T-cell (primary cell): ENCODE measurements at regions not wholly inside any gene's neighbourhood (a gene's known extent, or its start where the extent isn't known, plus 50 kb on each side); places are given as distances from the start of the nearest gene placed in this dataset.

Source experiments
- ATAC-seq, 4 experiments: fragments of 200-7000 bp in 3 of 4; fragments of 150-1000 bp in 1 of 4; cut with Tn5 transposase; replicated peaks in 1 of 4; 1 replicate in 3 of 4; 2 replicates in 1 of 4; pipeline ENCODE4 v1.10.0; 2021; ENCODE audit warnings: moderate library complexity in 3 of 4, mild to moderate bottlenecking in 2 of 4, moderate number of reproducible peaks in 1 of 4
- CTCF ChIA-PET, 2 donors: fragments of 300-600 bp; sonication (Branson Sonifier 250); formaldehyde crosslinking; loops; one replicate each; lab custom pipeline; 2022; ENCODE audit warnings: antibody characterized with exemption in 2 of 2; lab: Charles Lee
- POLR2A ChIA-PET, 2 donors: fragments of 300-600 bp; sonication (Branson Sonifier 250); formaldehyde crosslinking; loops; one replicate each; lab custom pipeline; 2022; ENCODE audit warnings: antibody characterized with exemption in 2 of 2; lab: Charles Lee
- DNase-seq, 35 experiments: peaks; one replicate each; pipeline versions ENCODE4 v3.0.0 to v3.0.0-alpha.2; 2013 to 2023
- H3K27ac ChIP-seq: one replicate; pipeline ENCODE4 v1.5.1; 2013; ENCODE audit warnings: low read length
- H3K27me3 ChIP-seq, 2 experiments: replicated peaks in 1 of 2; 1 replicate in 1 of 2; 2 replicates in 1 of 2; pipeline versions ENCODE4 v1.6.1 to v1.7.0; 2013; ENCODE audit warnings: low read length in 1 of 2, mixed read lengths in 1 of 2; ENCODE audit not compliant: control insufficient read depth in 2 of 2, insufficient read depth in 2 of 2; ENCODE audit errors: extremely low read depth in 1 of 2
- H3K36me3 ChIP-seq, 2 donors: 1 replicate in 1 of 2; 2 replicates in 1 of 2; pipeline versions ENCODE4 v1.6.1 to v1.7.0; 2013; ENCODE audit warnings: low read length in 1 of 2; ENCODE audit not compliant: control insufficient read depth in 2 of 2, insufficient read depth in 1 of 2; ENCODE audit errors: extremely low read depth in 1 of 2
- H3K4me1 ChIP-seq, 2 experiments: 1 replicate in 1 of 2; 2 replicates in 1 of 2; pipeline versions ENCODE4 v1.6.1 to v1.7.0; 2013; ENCODE audit warnings: low read length in 2 of 2, mixed read lengths in 1 of 2; ENCODE audit not compliant: insufficient read depth in 2 of 2, control insufficient read depth in 1 of 2; ENCODE audit errors: extremely low read depth in 1 of 2
- H3K4me3 ChIP-seq, 2 donors: 1 replicate in 1 of 2; 2 replicates in 1 of 2; pipeline versions ENCODE4 v1.5.1 to v1.7.0; 2013; ENCODE audit warnings: mild to moderate bottlenecking in 2 of 2, low read length in 1 of 2, moderate library complexity in 1 of 2; ENCODE audit not compliant: control insufficient read depth in 1 of 2; ENCODE audit errors: extremely low read depth in 1 of 2
- H3K9me3 ChIP-seq: 2 replicates; pipeline ENCODE4 v1.7.0; 2013
- H3K27ac Mint-ChIP-seq, 2 donors: one replicate each; pipeline ENCODE4 v1.8.0; 2020 to 2021; ENCODE audit warnings: mild to moderate bottlenecking in 2 of 2, mixed read lengths in 2 of 2
- H3K27me3 Mint-ChIP-seq, 2 donors: one replicate each; pipeline ENCODE4 v1.8.0; 2021 to 2022; ENCODE audit warnings: mixed read lengths in 2 of 2
- H3K36me3 Mint-ChIP-seq: one replicate; pipeline ENCODE4 v1.8.0; 2021; ENCODE audit warnings: mixed read lengths
- H3K4me1 Mint-ChIP-seq, 3 donors: one replicate each; pipeline ENCODE4 v1.8.0; 2020 to 2022; ENCODE audit warnings: mixed read lengths in 3 of 3, mild to moderate bottlenecking in 1 of 3
- H3K4me3 Mint-ChIP-seq, 3 donors: one replicate each; pipeline ENCODE4 v1.8.0; 2020 to 2022; ENCODE audit warnings: mild to moderate bottlenecking in 3 of 3, mixed read lengths in 3 of 3, moderate library complexity in 3 of 3
- H3K9me3 Mint-ChIP-seq, 3 donors: one replicate each; pipeline ENCODE4 v1.8.0; 2020 to 2022; ENCODE audit warnings: mixed read lengths in 3 of 3
- WGBS: methylation state at CpG from one replicate; pipeline ENCODE4 v1.1.5; 2013; ENCODE audit warnings: missing lambda C conversion rate; ENCODE audit not compliant: insufficient coverage; 5-methylcytosine and 5-hydroxymethylcytosine counted together

GRCh38 chr10:131832056-131832685 lies 68.6 kb upstream of the PPP2R2D start:
- Mint-ChIP-seq H3K9me3 (peaks cover 0 to 9% (median 0%) of the 10 kb centered on the region in 3 donors), H3K27me3 (peaks cover 8 to 25% of the 10 kb centered on the region in 2 donors), H3K36me3 (no peaks in the 10 kb centered on the region), H3K27ac (no peak overlapping the region), H3K4me1 (no peaks in the 10 kb centered on the region), H3K4me3 (no peak overlapping the region)
- Histone ChIP-seq H3K4me3 (no peak overlapping the region), H3K9me3 (no peaks in the 10 kb centered on the region), H3K27ac (no peak overlapping the region), H3K27me3 (peaks cover 0 to 53% of the 10 kb centered on the region in 2 experiments), H3K4me1 (no peaks in the 10 kb centered on the region), H3K36me3 (no peaks in the 10 kb centered on the region)
- ATAC-seq (no peak), DNase-seq (no peak)
- WGBS: 75% methylated on average over 7 of the region's 17 CpGs
- POLR2A ChIA-PET: no interaction called here
- CTCF ChIA-PET: no interaction called here

- H3K4me1 Mint-ChIP-seq: no peaks in the 10 kb centered on the region
- Histone ChIP-seq H3K4me1 (no peaks in the 10 kb centered on the region), H3K4me3 (no peak overlapping the region), H3K9me3 (no peaks in the 10 kb centered on the region), H3K27ac (no peak overlapping the region), H3K27me3 (peaks cover 0 to 53% of the 10 kb centered on the region in 2 experiments), H3K36me3 (no peaks in the 10 kb centered on the region)
- no peak overlapping the region for H3K4me3 Mint-ChIP-seq
- peaks cover 8 to 25% of the 10 kb centered on the region in 2 donors for H3K27me3 Mint-ChIP-seq
- 85% methylated on average over 4 of the region's 5 CpGs for WGBS
- ChIA-PET POLR2A (no interaction called here), CTCF (no interaction called here)
- ATAC-seq: no peak
- peaks cover 0 to 4% (median 0%) of the 10 kb centered on the region in 3 donors for H3K9me3 Mint-ChIP-seq
- no peaks in the 10 kb centered on the region for H3K36me3 Mint-ChIP-seq
- H3K27ac Mint-ChIP-seq: no peak overlapping the region
- no peak for DNase-seq
Observed at GRCh38 chr10:131833013-131833412, 67.8 kb upstream of the PPP2R2D start.

- Mint-ChIP-seq H3K4me3 (no peak overlapping the region), H3K27me3 (peaks cover 8 to 25% of the 10 kb centered on the region in 2 donors), H3K9me3 (peaks cover 0 to 4% (median 0%) of the 10 kb centered on the region in 3 donors), H3K36me3 (no peaks in the 10 kb centered on the region), H3K4me1 (no peaks in the 10 kb centered on the region), H3K27ac (no peak overlapping the region)
- CTCF ChIA-PET: no interaction called here
- Histone ChIP-seq H3K27ac (no peak overlapping the region), H3K27me3 (peaks cover 0 to 53% of the 10 kb centered on the region in 2 experiments), H3K36me3 (no peaks in the 10 kb centered on the region), H3K9me3 (no peaks in the 10 kb centered on the region), H3K4me1 (no peaks in the 10 kb centered on the region), H3K4me3 (no peak overlapping the region)
- ATAC-seq (no peak), DNase-seq (no peak)
- POLR2A ChIA-PET: no interaction called here
- WGBS: 81% methylated on average over 13 of the region's 14 CpGs
Observed at GRCh38 chr10:131833446-131834080, 67.2 kb upstream of the PPP2R2D start.

GRCh38 chr10:131834152-131834810 lies 66.5 kb upstream of the PPP2R2D start:
- peaks cover 8 to 21% of the 10 kb centered on the region in 2 donors for H3K27me3 Mint-ChIP-seq
- peaks cover 0 to 52% of the 10 kb centered on the region in 2 experiments for H3K27me3 ChIP-seq
- DNase-seq (no peak), ATAC-seq (no peak)
- H3K9me3 ChIP-seq: no peaks in the 10 kb centered on the region
- H3K4me3 ChIP-seq: no peak overlapping the region
- no peaks in the 10 kb centered on the region for H3K36me3 Mint-ChIP-seq
- H3K27ac Mint-ChIP-seq: no peak overlapping the region
- H3K36me3 ChIP-seq: no peaks in the 10 kb centered on the region
- no peak overlapping the region for H3K4me3 Mint-ChIP-seq
- H3K27ac ChIP-seq: no peak overlapping the region
- no peaks in the 10 kb centered on the region for H3K4me1 Mint-ChIP-seq
- no peaks in the 10 kb centered on the region for H3K4me1 ChIP-seq
- ChIA-PET POLR2A (no interaction called here), CTCF (no interaction called here)
- peaks cover 0 to 4% (median 0%) of the 10 kb centered on the region in 3 donors for H3K9me3 Mint-ChIP-seq
- WGBS: 92% methylated on average over 4 of the region's 8 CpGs

- CTCF ChIA-PET: no interaction called here
- H3K4me1 ChIP-seq: no peaks in the 10 kb centered on the region
- ATAC-seq (no peak), DNase-seq (peak in 1 of 35 experiments; percentile 20)
- no peak overlapping the region for H3K27ac ChIP-seq
- Mint-ChIP-seq H3K9me3 (peaks cover 0 to 4% (median 0%) of the 10 kb centered on the region in 3 donors), H3K27me3 (peaks cover 0 to 3% of the 10 kb centered on the region in 2 donors), H3K36me3 (no peaks in the 10 kb centered on the region), H3K4me3 (no peak overlapping the region), H3K4me1 (no peaks in the 10 kb centered on the region), H3K27ac (no peak overlapping the region)
- POLR2A ChIA-PET: no interaction called here
- H3K9me3 ChIP-seq: no peaks in the 10 kb centered on the region
- peaks cover 0 to 26% of the 10 kb centered on the region in 2 experiments for H3K27me3 ChIP-seq
- whole genome bisulfite sequencing: 78% methylated on average over 10 of the region's 16 CpGs
- no peak overlapping the region for H3K4me3 ChIP-seq
- H3K36me3 ChIP-seq: no peaks in the 10 kb centered on the region
Observed at GRCh38 chr10:131838966-131839742, 61.7 kb upstream of the PPP2R2D start.
